CD4-positive, alpha-beta T cell treated with Interleukin-4 for 1 hour (primary cell): ENCODE measurements at regions not wholly inside any gene's neighbourhood (a gene's known extent, or its start where the extent isn't known, plus 50 kb on each side); places are given as distances from the start of the nearest gene placed in this dataset.
A peak's percentile ranks its signal among the peaks of the same experiment; 100 is the strongest.
"Not testable (repeated sequence)": the region's sequence is repeated elsewhere in the genome, so short reads cannot be mapped to it uniquely, and the experiment has no call there.

Source experiments
- DNase-seq, 2 donors: peaks; one replicate each; pipeline ENCODE4 v3.0.0-alpha.2; 2020 to 2022

GRCh38 chr11:86144846-86145245, 76.0 kb upstream of the PICALM start:
- DNase-seq = no peak

DNA sequence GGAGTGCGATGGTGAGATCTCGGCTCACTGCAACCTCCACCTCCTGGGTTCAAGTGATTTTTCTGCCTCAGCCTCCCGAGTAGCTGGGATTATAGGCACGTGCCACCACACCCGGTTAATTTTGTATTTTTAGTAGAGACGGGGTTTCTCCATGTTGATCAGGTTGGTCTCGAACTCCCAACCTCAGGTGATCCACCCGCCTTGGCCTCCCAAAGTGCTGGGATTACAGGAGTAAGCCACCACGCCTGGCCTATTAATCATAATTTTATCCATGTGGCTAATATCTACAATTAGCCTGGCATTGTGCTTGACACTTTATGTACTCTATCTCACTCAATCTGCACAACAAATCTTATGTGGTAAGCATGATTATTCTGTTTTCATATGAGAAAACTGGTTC, 75.2 kb upstream of the PICALM start:
- DNase-seq = not testable (repeated sequence)

DNA sequence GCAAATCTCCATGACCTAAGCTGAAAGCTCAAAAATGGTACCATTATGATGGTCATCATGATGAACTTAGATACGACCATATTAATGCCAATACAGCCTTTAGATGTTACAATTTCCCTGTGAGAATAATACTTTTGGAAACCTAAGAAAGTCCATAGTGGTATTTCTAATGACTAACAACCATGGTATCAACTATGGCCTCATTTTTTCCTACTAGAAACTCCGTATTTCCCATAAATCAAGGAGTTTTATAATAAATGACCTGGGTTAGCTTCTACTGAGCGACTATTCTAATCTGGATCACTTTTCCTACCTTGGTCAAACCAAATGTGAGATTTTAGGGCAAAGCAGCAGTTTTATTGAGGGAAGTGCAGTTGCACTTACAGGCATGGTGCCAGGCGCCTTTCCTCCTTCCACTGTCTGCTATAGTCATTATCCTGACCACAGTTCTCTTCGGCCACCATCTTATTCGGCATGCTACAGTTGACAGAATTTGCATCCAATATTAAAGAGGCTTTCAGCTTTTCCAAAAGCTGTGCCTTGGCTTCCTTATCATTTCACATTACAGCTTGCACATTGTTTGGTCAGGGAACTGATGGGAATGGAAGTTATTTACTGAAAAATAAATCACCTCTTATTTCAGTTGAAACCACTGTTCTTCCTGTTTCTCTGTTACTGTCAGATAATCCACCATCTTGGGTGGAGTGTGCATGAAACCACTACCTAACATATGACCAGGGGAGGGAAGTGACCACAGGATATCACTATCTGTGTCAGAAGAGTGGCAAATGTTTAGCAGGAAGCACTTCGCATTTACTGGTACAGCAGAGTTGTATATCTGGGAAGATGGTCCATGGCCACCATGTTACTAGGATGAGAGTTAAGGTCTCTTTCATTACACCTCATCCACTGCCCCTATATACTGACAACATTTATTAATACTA, 74.5 kb upstream of the PICALM start:
- DNase-seq = peak; percentile 51 to 58

DNA sequence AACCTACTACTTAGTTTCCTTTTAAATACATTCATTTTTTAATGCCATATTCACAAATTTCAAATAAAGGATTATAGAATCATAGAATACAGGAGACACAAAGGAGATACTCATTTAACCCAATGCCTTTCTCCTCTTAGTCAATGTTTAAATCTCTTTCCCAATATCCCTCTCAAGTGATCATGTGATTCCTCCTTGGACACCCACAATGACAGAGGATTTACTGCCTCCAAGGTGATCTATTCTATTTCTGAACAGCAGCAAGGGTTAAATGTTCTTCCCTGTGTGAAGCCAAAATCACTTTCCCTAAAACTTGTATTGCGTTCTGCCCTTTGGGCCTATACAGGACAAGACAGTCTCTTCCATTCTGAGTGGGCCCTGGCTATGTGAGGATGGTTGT, 73.3 kb upstream of the PICALM start:
- DNase-seq = no peak

DNA sequence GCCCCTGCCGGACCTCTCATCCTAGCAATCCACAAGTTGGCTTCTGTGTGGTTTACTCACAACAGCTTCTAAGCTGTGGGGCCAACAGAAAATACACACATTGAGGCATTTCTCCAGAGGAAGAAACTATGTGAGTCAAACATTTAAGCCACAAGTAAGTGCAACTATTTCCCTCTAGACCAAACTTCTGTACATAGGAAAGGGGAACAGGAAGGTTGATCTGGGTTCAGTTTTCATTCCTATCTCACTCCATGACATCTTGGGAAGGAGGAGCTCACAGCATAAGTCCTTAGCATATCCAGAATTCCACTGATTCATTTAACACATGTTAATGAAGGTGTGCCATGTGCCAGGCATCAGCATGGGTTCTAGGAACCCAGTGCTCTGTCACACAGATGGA, 72.8 kb upstream of the PICALM start:
- DNase-seq = peak in 1 of 2 donors; percentile 30

GRCh38 chr11:86140334-86140990, 71.6 kb upstream of the PICALM start:
- DNase-seq = no peak

- peak; percentile 57 to 59 for DNase-seq
Observed at GRCh38 chr11:86138958-86139357, 70.1 kb upstream of the PICALM start.

DNA sequence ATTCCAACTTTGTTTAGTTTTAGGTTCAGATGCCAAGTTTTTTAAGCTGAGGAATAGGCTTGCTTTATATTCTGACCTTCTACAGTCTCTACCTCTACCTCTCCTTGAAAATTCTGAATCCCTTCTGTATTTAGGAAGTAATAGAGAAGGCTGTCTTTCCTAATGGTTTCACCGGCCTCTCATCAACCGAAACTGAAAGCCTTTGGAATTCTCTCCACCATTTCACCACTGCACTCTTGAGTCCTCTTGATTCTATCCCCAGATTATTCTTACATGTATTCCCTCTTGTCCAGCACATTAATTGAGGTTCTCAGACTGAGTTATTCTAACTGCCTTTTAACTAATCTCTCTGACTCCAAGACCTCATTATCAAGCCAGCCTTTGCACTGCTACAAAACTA, 67.7 kb upstream of the PICALM start:
- DNase-seq = no peak

DNA sequence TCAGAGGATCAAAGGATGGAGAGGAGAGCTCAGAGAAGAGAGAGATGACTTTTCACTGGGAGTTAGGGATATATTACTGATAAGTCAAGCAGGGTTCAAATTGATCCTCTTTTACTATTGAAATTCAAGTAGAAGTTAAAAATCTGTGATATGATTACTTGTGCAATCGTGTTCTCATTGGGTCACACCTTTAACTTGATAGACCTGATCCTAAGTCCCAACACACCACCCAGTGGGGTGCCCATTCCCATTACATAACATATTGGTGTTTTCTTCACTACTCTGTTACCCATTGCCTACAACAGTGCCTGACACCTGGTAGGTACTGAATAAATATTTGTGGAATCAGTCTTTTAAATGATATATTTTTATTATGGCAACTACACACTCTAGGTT, 66.4 kb upstream of the PICALM start:
- DNase-seq = no peak

- no peak for DNase-seq
Observed at GRCh38 chr11:86134580-86135318, 65.9 kb upstream of the PICALM start.

DNA sequence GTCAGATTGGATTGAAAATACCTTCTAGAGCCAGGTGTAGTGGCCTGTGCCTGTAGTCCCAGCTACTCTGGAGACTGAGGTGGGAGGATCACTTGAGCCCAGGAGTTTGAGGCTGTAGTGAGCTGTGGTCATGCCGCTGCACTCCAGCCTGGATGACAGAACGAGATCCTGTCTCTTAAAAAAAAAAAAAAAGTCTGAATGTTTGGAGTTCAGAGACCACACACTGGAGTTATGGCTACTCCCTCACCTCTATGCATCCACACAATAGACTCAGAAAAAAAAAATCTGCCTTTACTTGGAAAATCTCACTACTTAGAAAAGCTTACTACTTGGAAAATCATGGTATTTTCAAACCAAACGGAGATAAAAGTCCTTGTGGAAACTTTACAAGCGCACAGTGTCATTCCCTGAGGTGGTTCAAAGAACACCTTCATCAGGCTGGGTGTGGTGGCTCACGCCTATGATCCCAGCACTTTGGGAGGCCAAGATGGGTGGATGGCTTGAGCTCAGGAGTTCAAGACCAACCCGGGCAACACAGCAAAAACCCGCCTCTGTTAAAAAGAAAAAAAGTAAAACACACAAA, 63.9 kb upstream of the PICALM start:
- DNase-seq = no peak

DNA sequence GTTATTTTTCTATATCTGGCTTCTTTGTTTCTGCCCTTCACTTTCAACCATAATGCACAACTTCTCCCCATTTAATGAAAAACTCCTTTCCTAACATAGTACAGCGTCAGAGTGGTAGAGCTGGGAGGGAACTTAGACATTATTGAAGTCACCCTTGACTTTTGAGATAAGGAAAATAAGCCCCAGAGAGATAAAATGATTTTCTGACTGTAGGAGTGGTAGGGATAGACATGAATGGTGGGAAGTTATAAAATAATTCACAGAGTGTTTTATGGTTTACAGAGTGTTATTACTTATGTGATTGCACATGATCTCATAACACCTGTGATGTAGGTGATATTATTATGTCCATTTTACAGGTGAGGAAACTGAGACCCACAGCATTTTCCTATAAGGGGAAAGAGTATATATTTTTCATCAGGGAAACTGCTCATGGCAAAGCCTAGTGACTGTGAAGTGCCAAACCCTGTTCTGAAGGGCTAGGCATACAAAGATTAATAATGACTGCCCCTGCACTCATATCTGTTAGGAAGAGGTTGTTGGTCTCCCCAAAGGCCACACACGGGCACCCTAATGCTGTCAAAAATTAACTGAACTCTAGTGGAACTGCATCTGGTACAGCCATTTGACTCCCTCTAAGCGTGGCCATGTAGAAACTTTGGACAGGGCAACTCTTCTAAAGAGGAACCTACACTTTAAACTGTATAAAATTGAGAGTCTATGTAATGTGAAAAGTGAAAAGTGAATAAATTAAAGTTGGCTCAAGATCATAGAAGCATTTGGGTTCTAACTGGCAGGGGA, 61.1 kb upstream of the PICALM start:
- DNase-seq = no peak

- DNase-seq = no peak
Observed at GRCh38 chr11:86128914-86129313, 60.0 kb upstream of the PICALM start.

DNA sequence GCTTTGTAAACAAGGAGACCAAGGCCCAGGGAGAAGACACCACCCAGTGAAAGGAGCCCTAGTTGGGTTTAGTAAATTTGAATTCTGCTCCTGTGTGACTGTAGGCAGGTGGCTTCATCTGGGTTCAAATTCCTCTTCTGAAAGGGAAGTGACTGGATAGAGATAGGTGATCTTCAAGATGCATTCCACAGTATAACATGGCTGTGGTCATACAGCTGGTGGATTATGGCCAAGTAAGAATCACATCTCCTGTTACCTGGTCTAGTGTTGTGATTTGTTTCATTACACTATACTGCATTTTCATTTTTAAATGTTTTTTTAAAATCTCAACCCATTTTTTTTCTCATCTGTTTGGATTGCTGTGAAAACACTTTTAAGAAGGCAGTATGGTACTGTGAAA, 58.0 kb upstream of the PICALM start:
- DNase-seq = no peak

GRCh38 chr11:86124251-86125233, 55.7 kb upstream of the PICALM start:
- no peak for DNase-seq

DNA sequence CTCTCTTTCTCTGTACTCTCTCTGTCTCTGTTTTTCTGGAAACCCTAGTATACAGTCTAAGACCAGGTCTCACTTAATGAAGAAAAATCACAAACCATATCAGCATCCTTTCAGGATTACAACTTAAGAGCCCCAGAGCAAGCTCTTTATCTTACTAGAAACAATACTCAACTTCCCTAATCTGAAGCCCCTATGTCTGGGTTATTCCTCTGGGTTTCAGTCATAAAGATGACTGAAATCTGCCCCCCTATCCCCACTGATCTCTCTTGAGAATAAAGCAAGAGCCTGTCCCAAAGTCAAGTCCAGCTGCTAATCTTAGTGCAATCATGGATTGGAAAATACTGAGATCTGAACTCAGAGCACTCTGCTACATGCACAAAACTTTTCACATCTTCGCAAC, 53.9 kb upstream of the PICALM start:
- no peak for DNase-seq

GRCh38 chr11:86120807-86121206, 51.9 kb upstream of the PICALM start:
- no peak for DNase-seq

DNA sequence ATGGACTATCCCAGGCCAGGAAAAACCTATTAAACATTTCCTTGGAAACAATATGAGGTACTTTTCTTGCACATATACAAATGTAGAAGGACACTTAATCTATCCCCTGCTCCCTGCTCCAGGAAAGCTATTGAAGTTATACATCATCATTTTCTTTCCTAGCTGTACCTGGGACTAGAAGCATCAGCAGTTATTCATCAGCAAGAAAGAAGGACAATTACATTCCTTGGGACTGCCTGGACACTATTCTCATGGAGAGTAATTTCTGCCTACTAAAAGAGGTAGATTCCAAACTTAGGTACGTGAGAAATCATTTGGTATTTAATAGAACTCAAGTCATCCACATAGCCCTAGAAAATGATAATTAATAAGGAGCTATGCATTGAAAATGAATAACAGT, 51.0 kb upstream of the PICALM start:
- DNase-seq = no peak

DNA sequence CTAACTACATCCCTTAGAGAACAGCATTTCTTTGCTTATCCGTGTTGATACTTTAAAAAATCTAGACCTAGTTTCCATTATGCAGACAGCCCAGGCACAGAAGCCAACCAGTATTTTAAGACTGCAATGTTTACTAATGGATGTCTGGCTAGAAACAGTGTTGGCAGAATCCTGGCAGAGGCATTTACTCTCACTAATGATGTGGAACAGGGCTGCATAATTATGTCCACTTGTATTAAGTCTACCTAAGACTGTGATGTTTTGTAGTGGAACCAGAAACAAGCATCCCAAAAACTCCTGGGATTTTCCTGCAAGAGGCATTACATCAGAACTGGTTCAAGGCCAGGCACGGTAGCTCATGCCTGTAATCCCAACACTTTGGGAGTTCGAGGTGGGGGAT, 50.2 kb upstream of the PICALM start:
- no peak for DNase-seq
